ENCODE measurements at regions not wholly inside any gene's neighbourhood (a gene's known extent, or its start where the extent isn't known, plus 50 kb on each side); places are given as distances from the start of the nearest gene placed in this dataset.

DNA sequence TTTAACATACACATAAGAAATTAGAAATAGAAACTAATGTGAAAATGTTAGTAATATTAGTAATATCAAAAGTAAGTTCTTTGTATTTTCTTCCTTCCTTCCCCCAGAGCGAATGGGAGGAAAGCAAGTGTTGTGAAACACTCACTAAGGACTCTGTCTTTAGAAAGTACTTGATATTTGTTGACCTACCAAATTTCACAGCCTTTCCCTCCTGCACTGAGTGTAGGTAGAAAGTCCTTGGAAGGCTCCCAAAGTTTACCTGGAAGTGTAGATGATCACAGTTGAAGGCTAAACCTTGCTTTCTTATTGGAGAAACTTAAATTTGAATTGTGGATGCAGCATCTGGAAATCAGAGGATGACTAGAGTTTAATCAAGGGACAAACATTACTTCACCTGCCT, 1459.5 kb upstream of the SPRY2 start:
- TF ChIP-seq, protein P1, sequence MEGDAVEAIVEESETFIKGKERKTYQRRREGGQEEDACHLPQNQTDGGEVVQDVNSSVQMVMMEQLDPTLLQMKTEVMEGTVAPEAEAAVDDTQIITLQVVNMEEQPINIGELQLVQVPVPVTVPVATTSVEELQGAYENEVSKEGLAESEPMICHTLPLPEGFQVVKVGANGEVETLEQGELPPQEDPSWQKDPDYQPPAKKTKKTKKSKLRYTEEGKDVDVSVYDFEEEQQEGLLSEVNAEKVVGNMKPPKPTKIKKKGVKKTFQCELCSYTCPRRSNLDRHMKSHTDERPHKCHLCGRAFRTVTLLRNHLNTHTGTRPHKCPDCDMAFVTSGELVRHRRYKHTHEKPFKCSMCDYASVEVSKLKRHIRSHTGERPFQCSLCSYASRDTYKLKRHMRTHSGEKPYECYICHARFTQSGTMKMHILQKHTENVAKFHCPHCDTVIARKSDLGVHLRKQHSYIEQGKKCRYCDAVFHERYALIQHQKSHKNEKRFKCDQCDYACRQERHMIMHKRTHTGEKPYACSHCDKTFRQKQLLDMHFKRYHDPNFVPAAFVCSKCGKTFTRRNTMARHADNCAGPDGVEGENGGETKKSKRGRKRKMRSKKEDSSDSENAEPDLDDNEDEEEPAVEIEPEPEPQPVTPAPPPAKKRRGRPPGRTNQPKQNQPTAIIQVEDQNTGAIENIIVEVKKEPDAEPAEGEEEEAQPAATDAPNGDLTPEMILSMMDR (IDR thresholded peaks at IDR 0.05) = no peak
- no peak for TF ChIP-seq POLR2A (IDR thresholded peaks at IDR 0.05)
- Histone ChIP-seq H3K9me3 (replicated peaks in 1 of 3) (no peaks in the 10 kb centered on the region), H3K27ac (no peak overlapping the region), H3K4me3 (no peak overlapping the region), H3K4me1 (replicated peaks in 1 of 2) (no peaks in the 10 kb centered on the region), H3K36me3 (replicated peaks in 1 of 2) (no peaks in the 10 kb centered on the region), H3K27me3 (no peaks in the 10 kb centered on the region)
- WGBS, 4 donors = 63 to 86% (median 68%) methylated on average over 1 of the region's 1 CpG
- intact Hi-C loops (cut with DNase I) = no loop called here
- DNase-seq = no peak

GRCh38 chr13:81795710-81796109, 1454.8 kb upstream of the SPRY2 start:
- Histone ChIP-seq H3K36me3 (replicated peaks in 1 of 2) (no peaks in the 10 kb centered on the region), H3K27ac (no peak overlapping the region), H3K4me1 (replicated peaks in 1 of 2) (no peaks in the 10 kb centered on the region), H3K4me3 (no peak overlapping the region), H3K9me3 (replicated peaks in 1 of 3) (no peaks in the 10 kb centered on the region), H3K27me3 (no peaks in the 10 kb centered on the region)
- intact Hi-C loops (cut with DNase I) = no loop called here
- no peak for TF ChIP-seq POLR2A (IDR thresholded peaks at IDR 0.05)
- TF ChIP-seq, protein P1 (IDR thresholded peaks at IDR 0.05) = no peak
- WGBS, 4 donors = 32 to 40% (median 35%) methylated on average over 1 of the region's 1 CpG
- DNase-seq = no peak

DNA sequence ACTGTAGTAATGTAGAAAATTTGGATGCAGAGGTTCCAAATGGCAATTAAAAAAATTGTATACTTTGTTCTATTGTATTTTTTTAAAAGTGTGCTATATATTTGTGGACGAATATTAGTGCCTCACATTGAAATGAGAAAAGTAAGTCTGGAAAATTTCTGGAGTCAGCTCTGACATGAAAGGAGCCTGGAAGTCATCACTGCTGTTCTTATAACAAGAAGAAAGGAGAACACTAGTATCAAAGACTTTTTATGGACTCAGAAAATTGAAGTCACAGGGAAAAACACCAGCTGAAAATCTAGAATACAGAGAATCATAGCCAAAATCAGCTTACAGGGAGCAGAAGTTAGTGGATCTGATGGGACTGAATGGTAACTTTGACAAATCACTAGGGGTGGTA, 1450.7 kb upstream of the SPRY2 start:
- H3K4me3 ChIP-seq = no peak overlapping the region

DNA sequence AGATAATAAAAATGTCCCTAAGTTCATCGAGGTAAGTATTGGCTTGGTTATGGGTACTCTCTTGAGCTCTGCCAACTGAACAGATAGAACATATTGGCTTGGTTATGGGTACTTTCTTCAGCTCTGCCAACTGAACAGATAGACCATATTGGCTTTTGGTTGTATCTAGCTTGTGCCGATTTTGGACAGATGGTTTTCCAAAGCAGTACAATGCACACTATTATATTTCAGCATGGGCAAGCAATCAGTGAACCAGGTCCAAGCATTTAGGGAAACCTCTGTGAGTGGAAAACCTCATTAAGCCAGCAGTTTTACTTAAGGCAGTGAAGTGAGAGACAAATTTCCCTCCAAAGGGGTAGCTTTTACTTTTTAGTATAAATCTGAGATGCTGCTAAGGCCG, 1440.5 kb upstream of the SPRY2 start:
- TF ChIP-seq, protein P1 (IDR thresholded peaks at IDR 0.05) = no peak
- no peak for TF ChIP-seq POLR2A (IDR thresholded peaks at IDR 0.05)
- Histone ChIP-seq H3K4me1 (replicated peaks in 1 of 2) (no peaks in the 10 kb centered on the region), H3K4me3 (no peak overlapping the region), H3K27me3 (no peaks in the 10 kb centered on the region), H3K27ac (no peak overlapping the region), H3K9me3 (replicated peaks in 1 of 3) (no peaks in the 10 kb centered on the region), H3K36me3 (replicated peaks in 1 of 2) (no peaks in the 10 kb centered on the region)
- DNase-seq = no peak
- WGBS, 4 donors = 68 to 80% (median 73%) methylated on average over 3 of the region's 3 CpGs
- intact Hi-C loops (cut with DNase I) = no loop called here

More for the DNA sequence above, 1450.7 kb upstream of the SPRY2 start:
- intact Hi-C loops (cut with DNase I) = no loop called here
- WGBS, 4 donors = 29 to 58% (median 54%) methylated on average over 1 of the region's 1 CpG
- Histone ChIP-seq H3K9me3 (replicated peaks in 1 of 3) (no peaks in the 10 kb centered on the region), H3K4me1 (replicated peaks in 1 of 2) (no peaks in the 10 kb centered on the region), H3K27ac (no peak overlapping the region), H3K27me3 (no peaks in the 10 kb centered on the region), H3K36me3 (replicated peaks in 1 of 2) (no peaks in the 10 kb centered on the region)
- no peak for DNase-seq
- TF ChIP-seq, protein P1 (IDR thresholded peaks at IDR 0.05) = no peak
- TF ChIP-seq POLR2A (IDR thresholded peaks at IDR 0.05) = no peak
